ENCODE measurements at regions not wholly inside any gene's neighbourhood (a gene's known extent, or its start where the extent isn't known, plus 50 kb on each side); places are given as distances from the start of the nearest gene placed in this dataset.
"Not testable (repeated sequence)": the region's sequence is repeated elsewhere in the genome, so short reads cannot be mapped to it uniquely, and the experiment has no call there.

DNA sequence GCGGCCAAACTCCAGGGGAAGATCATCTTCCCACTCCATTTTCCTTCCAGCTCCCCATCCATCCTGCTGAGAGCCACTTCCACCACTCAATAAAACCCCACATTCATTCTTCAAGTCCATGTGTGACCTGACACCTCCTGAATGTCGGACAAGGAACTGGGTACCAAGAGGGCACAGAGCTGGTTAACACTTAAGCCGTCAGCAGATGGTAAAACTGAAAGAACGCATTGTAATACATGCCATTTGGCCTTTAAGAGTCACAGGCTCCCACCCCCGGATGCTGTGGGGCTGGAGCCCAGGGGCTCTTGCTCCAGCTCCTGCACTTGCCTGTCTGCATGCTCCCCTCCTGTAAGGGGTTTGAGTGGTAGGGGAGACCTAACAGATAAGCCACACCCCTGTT, 753.9 kb downstream of the COL12A1 start:
- FAIRE-seq (no peak), DNase-seq (ENCODE audit: insufficient read length, low spot score) (no peak)

DNA sequence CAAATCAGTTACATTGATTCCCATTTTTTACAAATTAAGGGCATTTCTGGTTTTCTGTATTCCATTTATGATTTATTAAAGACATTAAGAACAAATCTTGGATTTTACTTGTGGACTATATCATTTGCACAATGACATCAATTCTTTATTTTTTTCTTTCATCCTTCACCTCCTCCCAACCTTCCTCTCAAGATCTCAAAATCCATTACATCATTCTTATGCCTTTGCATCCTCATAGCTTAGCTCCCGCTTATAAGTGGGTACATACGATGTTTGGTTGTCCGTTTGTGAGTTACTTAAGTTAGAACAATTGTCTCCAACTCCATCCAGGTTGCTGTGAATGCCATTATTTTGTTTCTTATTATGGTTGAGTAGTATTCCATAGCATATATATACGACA, 752.8 kb downstream of the CD109 start:
- DNase-seq (ENCODE audit: insufficient read length, low spot score) (no peak), FAIRE-seq (no peak)

DNA sequence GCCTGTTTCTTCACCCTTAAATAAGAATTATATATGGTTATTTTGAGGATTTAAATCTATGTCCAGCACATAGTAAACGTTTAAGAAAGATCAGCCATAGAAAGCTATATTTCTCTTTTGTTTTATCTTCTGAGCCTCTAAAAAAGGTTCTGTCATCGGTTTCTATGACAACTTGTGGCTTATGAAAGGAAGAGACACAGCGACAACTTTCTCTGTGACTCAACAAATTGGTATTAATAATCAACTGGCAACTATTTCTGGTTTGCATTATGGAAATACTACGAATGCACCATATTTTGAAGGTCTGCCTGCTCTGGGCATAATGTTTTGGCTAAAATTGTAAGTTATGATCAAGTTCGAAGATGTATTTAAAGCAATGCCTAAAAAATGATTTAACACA, 751.0 kb downstream of the CD109 start:
- FAIRE-seq: no peak

DNA sequence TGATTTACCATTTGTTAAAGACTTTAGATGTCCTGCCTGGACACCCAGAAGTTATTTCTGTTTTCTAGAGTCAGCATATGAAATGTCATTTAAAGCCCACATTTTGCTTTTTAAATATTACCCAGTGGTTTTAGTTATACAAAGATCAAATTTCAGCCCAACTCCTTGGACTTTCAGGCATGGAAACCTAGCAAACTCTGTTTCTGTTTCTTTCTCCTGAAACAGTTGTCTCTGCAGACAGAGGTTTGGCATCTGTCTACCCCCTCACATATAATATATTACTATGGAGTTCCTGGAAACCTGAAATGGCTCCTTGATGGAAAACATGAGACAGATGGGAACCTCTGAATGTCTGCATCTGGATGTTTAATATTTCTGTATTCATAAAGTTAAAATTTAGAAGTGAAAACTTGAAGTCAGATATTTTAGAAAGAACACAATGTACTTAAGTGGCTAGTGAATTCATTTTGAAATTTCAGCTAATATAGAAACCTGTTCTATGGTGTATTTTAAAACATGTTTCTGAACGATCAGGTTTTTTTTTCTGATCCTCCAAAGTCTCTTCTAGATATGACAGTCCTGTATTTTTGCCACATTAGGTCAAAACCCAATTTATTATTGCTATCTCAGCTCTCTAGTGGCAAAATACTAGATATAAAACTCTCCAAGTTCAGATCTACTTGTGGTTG, 743.3 kb downstream of the CD109 start:
- no peak for DNase-seq (ENCODE audit: insufficient read length, low spot score)
- FAIRE-seq: no peak

More for the DNA sequence above, 751.0 kb downstream of the CD109 start:
- DNase-seq (ENCODE audit: insufficient read length, low spot score): peak; percentile 13

DNA sequence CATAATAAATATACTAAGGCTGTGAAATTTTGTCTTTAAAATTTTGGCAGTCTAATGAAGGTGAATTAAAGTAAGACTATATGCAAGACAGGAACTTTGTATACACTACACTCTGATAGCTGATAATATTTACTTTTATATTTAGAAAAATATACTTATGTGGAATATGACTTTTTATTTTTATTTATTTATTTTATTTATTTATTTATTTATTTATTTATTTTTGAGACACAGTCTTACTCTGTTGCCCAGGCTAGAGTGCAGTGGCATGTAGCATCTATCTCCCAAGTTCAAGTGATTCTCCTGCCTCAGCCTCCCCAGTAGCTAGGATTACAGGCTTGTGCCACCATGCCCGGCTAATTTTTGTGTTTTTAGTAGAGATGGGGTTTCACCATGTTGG, 742.4 kb downstream of the CD109 start:
- FAIRE-seq; DNase-seq (ENCODE audit: insufficient read length, low spot score): not testable (repeated sequence)

DNA sequence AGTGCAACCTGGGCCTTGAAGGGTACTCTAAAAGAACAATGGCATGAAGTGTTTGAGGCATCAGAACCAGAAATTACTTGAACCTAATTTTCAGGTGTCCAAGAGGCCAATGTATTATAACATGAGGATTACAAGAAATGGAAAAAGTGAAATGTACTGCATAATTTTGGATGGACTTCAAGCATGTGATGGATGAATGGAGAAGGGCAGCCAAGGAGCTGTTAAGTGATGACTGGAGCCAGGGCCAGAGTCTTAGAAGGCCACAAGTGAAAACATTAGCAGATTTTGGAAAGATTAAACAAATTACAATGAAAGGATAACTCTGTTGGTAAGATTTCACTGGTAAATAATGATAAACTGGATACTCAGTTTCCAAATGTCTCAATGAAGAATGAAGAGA, 738.2 kb downstream of the CD109 start:
- DNase-seq (ENCODE audit: insufficient read length, low spot score): no peak

GRCh38 chr6:74431873-74432580, 736.0 kb downstream of the CD109 start:
- FAIRE-seq (no peak), DNase-seq (ENCODE audit: insufficient read length, low spot score) (no peak)

More for the DNA sequence above, 738.2 kb downstream of the CD109 start:
- no peak for FAIRE-seq

DNA sequence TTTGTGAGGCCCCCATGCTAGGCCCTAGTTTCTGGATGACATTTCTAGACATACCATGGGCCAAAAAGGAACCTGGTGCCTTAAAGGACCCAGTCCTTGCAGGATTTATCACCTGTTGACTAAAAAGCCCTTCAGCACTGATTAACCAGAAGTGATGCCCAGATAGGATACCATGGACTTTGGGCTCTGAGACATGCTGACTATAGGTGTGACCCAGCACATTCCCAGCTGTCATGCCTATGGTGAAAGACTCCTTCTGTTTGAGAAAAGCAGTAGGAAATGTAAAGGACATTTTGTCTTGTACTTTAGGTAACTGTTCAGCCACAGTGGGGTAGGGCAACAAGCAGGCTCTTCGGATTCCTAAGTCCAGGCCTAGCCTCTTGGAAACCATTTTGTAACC, 724.2 kb downstream of the CD109 start:
- no peak for FAIRE-seq
- DNase-seq (ENCODE audit: insufficient read length, low spot score): no peak

DNA sequence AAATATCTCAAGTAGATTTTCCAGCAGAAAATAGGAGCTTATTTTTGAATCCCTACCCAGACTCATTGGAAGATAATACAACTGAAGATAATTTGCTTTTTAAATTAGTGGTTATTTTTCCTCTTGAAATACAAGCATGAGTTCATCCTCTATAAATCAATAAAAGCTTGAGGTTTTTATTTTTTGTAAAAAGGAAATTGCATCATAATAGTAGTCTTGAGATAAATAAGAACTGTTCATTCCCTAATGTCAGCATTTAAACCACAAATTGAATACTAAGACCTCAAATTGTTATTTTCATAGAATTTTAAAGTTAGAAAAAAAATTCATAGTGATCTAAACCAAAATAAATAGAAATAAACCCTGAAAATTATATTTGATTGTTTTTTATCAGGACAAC, 719.1 kb downstream of the CD109 start:
- no peak for FAIRE-seq
- no peak for DNase-seq (ENCODE audit: insufficient read length, low spot score)

DNA sequence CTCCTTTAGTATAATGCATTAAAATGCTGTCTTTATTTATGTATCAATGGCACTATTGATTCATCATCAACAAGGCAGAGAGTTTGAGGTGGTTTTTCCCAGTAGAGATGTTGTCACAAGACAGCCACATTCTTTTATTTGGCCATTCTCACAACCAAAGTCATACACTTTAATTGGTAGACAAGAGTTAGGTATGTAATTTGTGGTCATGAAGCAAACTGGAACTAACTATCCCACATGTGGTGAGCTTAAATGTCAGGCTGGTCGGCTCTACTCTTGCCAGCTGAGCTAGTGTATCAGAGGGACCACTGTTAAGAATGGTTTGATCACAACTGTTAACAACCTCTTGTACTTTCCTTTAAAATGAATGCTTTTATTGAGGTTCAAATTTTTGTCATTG, 714.6 kb downstream of the CD109 start:
- FAIRE-seq (no peak), DNase-seq (ENCODE audit: insufficient read length, low spot score) (no peak)

- FAIRE-seq: no peak
Measured at GRCh38 chr6:74409447-74409846, 713.4 kb downstream of the CD109 start.

DNA sequence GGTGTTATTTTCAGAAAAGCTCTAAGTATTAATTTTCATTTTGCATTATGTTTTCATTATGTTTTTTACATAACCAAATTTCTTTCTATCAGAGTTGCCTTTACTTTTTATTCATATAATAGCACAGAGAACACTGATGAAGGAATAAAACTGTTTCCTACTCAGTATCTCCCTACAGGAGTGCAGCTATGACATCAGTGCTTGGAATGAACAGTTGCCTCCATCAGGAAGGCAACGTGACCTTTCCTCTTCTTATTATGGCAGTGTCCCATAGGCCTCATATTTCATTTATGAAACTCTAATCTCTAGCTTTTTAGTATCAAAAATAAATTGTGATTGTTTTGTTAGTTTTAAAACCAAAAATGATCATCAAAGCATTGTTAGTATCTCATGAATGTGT, 712.8 kb downstream of the CD109 start:
- FAIRE-seq (no peak), DNase-seq (ENCODE audit: insufficient read length, low spot score) (no peak)

More at GRCh38 chr6:74409447-74409846, 713.4 kb downstream of the CD109 start:
- DNase-seq (ENCODE audit: insufficient read length, low spot score): peak; percentile 25

- FAIRE-seq (no peak), DNase-seq (ENCODE audit: insufficient read length, low spot score) (no peak)
Measured at GRCh38 chr6:74404366-74404765, 708.4 kb downstream of the CD109 start.

- no peak for FAIRE-seq
- DNase-seq (ENCODE audit: insufficient read length, low spot score): no peak
Measured at GRCh38 chr6:74402781-74403180, 706.8 kb downstream of the CD109 start.

DNA sequence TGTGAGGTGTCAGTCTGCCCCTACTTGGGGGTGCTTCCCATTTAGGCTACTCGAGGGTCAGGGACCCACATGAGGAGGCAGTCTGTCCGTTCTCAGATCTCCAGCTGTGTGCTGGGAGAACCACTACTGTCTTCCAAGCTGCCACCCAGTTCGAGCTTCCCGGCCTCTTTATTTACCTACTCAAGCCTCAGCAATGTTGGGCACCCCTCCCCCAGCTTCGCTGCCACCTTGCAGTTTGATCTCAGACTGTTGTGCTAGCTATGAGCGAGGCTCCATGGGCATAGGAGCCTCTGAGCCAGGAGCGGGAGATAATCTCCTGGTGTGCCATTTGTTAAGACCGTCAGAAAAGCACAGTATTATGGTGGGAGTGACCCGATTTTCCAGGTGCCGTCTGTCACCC, 682.4 kb downstream of the CD109 start:
- not testable (repeated sequence) for FAIRE-seq; DNase-seq (ENCODE audit: insufficient read length, low spot score)

DNA sequence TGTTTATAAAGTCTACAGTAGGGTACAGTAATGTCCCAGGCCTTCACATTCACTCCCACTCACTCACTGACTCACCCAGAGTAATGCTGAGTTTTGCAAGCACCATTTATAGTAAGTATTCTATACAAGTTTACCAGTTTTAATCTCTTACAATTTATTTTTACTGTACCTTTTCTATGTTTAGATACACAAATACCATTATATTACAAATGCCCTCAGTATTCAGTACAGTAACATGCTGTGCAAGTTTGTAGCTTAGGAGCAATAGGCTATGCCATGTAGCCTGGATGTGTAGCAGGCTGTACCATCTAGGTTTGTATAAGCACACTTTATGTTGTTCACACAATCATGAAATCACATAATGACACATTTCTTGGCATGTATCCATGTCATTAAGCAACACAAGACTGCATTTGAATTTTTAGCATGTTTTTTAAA, 673.6 kb downstream of the CD109 start:
- FAIRE-seq (no peak), DNase-seq (ENCODE audit: insufficient read length, low spot score) (no peak)

DNA sequence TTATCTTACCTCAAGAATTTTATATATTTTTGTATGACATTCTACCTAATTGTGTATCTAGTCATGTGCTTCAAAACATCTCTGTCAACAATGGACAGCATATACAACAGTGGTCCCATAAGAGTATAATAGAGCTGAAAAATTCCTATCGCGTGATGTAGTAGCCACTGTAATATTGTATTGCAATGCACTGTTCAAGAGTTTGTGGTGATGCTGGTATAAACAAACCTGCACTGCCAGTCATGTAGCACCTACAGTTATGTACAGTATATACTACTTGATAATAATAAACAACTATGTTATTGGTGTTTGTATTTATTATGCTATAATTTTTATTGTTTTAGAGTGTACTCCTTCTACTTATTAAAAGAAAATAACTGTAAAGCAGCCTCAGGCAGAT, 672.7 kb downstream of the CD109 start:
- FAIRE-seq: no peak
- no peak for DNase-seq (ENCODE audit: insufficient read length, low spot score)

- DNase-seq (ENCODE audit: insufficient read length, low spot score) (no peak), FAIRE-seq (no peak)
Measured at GRCh38 chr6:74366634-74367033, 670.6 kb downstream of the CD109 start.

DNA sequence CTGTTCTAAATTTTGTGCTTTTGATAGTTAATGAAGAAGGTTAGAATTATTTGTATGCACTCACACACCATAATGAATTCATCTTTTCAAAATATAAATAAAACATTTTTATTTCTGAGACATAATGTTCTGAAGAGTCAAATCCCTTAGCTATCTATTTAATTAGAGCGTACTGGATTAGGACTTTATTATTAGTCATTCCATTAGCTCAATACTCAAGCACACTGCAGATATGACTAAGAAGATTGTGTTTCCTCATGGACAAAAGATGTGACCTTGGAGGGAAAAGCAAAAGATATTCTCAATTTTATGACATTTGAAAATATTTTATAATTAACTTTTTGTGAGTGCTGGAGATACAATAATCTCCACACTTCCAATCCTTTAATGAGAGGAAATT, 666.4 kb downstream of the CD109 start:
- DNase-seq (ENCODE audit: insufficient read length, low spot score) (no peak), FAIRE-seq (no peak)

GRCh38 chr6:74357321-74357720, 661.3 kb downstream of the CD109 start:
- FAIRE-seq (no peak), DNase-seq (ENCODE audit: insufficient read length, low spot score) (no peak)

GRCh38 chr6:74356391-74356790, 660.4 kb downstream of the CD109 start:
- peak; percentile 43 for DNase-seq (ENCODE audit: insufficient read length, low spot score)
- FAIRE-seq: no peak

- no peak for DNase-seq (ENCODE audit: insufficient read length, low spot score)
Measured at GRCh38 chr6:74346936-74347535, 651.0 kb downstream of the CD109 start.

More at GRCh38 chr6:74346936-74347535, 651.0 kb downstream of the CD109 start:
- no peak for FAIRE-seq

Measured in HTR-8/SVneo (cell line).